ENCODE measurements at regions not wholly inside any gene's neighbourhood (a gene's known extent, or its start where the extent isn't known, plus 50 kb on each side); places are given as distances from the start of the nearest gene placed in this dataset.
"Not testable (repeated sequence)": the region's sequence is repeated elsewhere in the genome, so short reads cannot be mapped to it uniquely, and the experiment has no call there.

DNA sequence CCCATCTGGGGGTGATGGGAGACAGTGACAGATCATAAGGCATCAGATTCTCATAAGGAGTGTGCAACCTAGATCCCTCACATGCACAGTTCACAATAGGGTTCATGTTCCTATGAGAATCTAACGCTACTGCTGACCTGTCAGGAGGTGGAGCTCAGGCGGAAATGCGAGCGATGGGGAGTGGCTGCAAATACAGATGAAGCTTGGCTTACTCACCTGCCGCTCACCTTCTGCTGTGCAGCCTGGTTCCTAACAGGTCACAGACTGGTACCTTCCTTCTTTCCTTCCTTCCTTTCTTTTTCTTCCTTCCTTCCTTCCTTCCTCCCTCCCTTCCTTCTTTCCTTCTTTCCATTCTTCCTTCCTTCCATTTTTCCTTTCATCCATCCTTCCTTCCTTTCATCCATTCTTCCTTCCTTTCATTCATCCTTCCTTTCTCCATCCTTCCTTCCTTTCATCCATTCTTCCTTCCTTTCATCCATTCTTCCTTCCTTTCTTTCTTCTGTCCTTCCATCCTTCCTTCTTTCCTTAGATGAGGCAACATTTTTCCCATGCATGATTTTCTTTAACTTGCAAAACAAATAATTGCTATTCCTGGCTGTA lies 370.0 kb upstream of the AUTS2 start:
- no peak for DNase-seq (ENCODE audit: low spot score)

DNA sequence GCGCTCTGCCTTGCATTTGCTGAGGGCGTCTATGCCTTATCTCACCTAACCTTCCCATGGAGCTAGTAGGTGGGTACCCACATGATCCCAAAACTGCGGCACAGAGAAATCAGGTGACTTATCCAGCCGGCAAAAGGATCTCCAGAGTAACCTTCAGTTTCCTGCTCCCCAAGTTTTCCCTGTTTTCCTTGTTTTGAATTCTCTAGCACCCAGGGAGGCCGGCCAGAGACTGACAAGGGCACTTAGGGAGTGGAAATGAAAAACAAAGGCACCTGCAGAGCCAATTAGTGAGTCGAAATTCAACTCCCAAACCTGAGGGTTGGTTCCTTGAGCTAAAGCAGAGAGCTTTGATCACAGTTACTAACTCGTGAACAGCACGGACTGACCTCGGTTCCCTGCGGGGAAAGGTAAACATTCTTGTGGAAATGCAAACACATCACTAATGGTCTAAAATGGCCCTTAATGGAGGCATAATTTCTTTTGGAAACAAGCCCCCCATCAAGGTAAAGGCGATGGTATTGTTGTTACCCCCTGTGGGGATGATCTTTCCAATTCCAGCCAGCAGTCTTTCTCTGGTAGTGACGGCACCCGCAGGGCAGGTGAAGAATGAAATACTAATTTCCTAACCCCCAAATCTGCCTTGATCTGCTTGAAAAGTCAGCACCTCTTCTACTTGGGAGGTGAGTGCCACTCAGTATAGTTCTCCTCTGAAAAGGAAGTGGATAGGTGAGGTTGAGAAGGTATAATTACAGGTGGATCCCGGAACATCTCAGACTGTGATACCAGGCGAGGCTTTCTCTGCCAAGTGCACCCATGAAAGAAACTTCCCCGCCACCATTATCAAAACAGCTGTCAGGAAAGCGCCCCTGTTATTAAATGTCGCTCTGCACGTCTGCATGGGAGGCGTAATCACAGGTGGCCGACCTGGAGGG lies 365.6 kb upstream of the AUTS2 start:
- DNase-seq (ENCODE audit: low spot score), result no peak

DNA sequence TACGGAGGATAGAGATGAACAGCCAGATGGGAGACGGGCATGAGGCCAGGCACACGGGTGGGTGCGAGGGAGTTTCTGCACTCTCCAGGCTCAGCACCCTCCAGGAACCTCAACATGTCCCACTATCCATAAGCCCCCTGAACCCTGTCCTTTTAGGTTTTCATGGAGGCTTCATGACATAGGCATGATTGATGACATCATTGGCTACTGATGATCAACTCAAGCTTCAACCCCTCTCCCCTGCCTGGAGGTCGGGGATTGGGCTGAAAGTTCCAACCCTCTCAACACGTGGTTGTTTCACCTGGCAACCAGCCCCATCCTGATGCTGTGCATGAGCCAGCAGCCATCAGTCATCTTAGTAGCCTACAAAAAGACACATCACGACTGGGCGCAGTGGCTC lies 360.7 kb upstream of the AUTS2 start:
- no peak for DNase-seq (ENCODE audit: low spot score)

DNA sequence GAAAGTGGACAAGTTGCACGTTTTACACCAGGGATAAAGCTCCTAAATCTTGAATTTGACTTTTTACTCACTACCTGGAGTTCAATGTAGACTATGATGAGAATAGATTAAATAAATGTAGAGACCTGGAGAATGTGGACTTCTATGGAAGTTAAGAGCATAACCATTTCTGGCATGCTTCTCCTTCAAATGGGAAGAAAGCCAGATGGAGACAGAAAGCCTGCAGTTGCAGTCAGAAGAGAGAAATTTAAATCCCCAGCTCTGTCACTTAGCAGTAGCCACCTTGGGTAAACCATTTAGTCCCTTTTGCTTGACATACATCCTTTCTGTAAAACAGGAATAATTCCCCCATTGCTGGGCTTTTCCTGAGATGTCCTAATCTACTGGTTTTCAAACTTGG lies 355.3 kb upstream of the AUTS2 start:
- DNase-seq (ENCODE audit: low spot score), result peak; percentile 25

DNA sequence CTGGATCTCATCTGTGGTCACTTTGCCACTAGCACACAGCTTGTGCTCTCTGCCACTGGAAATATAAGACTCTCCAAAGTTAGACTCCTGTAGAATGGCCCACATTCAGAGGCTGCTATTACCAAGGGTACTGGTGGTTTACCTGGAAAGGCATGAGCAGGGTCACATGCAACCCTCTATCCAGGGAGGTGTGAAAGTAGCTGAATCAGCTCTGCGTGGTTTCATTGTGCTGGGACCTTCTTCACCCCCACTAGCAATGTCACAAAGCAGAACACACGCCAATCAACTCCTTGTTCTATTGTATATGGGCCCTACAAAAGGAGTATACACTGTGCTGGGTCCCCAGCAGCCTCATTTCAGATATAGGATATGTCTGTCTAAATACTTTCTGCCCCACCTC lies 353.6 kb upstream of the AUTS2 start:
- DNase-seq (ENCODE audit: low spot score), result no peak

DNA sequence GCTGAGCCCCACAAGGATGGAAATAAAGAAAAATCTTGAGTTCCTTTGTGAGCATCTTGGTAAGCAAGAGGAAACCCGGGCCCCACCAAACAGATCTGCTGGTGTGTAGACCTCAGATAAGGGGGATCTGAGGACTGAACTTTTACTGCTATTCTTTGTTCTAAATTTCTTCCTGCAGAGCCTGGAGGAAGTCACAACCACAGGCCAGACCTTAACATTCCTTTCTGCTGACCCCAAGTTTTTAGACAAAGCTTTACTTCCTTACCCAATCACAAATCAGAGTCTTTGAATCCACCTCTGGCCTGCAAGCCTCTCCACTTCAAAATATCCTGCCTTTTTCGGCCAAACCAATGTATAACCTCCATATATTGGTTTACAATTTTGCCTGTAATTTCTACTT lies 352.6 kb upstream of the AUTS2 start:
- DNase-seq (ENCODE audit: low spot score), result peak; percentile 50

DNA sequence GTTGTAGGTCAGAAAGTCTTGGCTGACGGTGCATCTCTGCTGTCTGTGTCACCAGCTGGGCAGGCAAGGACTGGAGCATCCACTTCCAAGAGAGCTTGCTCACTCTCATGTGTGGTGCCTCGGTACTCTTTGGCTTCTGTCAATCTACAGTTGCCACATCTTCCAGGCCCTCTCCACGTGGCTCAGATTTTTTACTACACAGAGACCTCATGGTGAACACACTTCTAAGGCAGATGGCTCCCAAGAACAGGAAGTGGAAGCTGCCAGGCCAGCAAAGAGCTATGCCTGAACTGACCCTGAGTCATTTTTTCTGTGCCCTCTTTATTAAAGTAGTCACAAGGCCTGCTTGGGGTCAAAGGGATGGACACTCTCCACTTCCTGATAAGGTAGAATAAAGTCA lies 351.5 kb upstream of the AUTS2 start:
- peak; percentile 18 for DNase-seq (ENCODE audit: low spot score)

DNA sequence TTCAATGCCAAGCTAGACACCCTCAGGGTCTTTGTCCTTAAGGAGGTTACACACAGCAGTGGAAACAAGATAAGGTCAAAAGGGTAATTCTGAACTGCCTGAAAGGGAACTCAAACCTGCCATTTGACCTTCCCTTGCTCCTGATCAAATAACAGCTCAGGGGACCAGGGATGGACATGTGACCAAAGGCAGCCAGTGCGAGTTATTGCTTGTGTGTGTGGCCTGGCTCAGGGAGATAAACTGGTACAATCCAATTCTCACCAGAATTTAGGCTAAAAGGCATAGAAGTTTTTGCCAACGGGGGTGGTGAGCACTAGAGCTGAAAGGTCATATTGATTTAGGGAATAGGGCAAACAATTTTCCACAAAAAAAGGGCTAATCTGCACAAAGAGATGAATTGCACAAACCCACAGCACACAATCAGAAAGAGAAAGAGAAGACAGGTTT lies 349.9 kb upstream of the AUTS2 start:
- DNase-seq (ENCODE audit: low spot score), result not testable (repeated sequence)

DNA sequence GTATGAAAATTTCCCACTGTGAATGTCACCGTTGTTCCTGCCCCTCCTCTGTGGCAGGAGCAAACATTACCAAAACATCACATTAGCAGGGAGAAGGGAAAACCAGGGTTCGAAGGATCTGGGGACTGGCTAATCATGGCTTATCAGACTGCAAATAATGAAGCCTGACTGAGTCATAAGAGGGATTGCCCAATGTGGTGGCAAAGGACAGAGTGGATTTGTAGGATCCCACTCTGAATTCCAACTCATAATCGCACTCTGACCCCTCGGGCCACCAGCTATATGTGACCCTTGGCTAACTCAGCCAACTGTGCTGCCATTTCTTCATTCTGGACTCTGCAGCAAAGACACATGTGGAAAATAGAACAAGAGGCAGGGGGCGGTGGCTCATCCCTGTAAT lies 347.3 kb upstream of the AUTS2 start:
- no peak for DNase-seq (ENCODE audit: low spot score)

DNA sequence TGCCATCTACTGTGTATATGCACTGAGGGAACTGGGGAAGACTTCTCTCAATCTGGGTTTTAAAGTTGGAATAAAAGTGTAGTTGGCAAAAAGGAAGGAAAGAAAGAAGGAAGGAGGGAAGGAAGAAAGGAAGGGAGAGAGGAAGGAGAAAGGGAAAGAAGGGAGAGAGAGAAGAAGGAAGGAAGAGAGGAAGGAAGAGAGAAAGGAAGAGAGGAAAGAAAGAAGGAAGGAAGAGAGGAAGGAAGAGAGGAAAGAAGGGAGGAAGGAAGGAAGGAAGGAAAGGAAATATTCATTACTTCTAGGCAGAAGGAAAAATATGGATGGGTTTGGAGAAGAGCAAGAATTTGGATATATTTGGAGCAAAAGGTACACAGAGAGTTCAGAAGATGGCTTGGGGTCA lies 343.6 kb upstream of the AUTS2 start:
- no peak for DNase-seq (ENCODE audit: low spot score)

DNA sequence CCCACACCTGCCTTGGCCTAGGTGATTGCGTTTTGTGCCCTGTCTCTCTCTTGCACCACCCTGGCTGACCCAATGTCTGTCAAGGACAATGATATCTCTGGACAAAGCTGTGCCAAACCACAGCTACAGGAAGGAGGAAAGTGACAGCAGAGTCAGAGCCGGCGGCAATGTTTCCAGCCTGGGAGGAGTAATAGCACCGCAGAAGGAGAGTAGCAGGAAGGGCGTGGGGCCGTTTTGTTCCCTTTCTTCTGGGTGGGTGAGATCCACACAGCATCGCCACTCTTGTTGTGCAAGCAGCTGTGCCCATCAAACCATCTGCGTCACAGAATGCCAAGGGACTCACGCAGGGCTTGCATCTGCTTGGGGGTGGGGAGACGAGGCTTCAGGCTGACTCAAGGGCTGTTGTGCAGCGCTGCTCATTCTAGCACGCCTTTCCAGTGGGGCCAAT lies 341.6 kb upstream of the AUTS2 start:
- peak; percentile 35 for DNase-seq (ENCODE audit: low spot score)

DNA sequence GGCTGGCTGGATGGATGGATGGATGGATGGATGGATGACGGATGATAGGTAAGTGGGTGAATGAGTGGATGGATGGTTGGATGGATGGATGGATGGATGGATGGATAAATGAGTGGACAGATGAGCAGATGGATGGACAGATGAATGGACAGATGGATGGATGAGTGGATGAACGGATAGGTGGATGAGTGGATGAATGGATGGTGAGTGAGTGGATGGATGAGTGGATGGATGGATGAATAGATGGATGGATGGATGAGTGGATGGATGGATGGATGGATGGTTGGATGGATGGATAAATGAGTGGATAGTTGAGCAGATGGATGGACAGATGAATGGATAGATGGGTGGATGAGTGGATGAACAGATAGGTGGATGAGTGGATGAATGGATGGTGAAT lies 340.7 kb upstream of the AUTS2 start:
- DNase-seq (ENCODE audit: low spot score), result no peak

DNA sequence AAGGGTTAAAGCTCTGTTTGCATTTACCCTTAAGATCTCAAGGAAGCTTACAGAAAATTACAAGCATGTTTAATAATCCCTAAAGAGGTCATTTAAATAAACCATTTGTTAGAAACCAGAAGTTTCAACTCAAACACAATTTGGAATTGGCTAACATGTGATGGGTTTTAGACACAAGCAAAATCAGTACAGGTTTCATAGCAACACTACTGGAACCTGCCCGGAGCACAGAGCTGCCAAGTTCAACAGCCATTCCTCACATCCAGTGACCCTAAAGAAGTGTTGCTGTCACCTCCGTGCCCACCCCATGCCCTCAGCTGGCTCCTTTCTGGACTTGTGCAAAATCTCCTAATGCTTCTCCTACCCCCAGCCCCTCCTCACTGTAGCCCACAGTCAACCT lies 338.8 kb upstream of the AUTS2 start:
- DNase-seq (ENCODE audit: low spot score), result no peak

DNA sequence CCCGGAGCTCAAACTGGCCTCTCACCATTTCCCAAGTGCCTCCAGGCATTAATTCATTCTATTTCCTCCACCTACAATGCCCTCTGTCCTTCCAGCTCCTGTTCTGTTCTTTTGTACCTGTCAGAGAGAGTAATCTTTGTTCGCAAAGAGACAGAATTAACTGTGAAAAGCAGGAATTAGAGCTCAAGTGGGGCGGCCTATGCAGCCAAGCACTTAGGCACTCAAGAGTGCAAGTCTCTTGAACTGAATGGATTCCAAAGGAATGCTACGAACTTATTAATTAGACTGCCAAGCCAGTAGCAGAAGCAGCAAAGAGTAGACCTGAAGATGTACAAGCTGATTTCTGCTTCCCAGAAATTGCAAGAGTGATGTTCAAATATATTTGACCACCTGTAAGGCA lies 338.3 kb upstream of the AUTS2 start:
- DNase-seq (ENCODE audit: low spot score), result no peak

DNA sequence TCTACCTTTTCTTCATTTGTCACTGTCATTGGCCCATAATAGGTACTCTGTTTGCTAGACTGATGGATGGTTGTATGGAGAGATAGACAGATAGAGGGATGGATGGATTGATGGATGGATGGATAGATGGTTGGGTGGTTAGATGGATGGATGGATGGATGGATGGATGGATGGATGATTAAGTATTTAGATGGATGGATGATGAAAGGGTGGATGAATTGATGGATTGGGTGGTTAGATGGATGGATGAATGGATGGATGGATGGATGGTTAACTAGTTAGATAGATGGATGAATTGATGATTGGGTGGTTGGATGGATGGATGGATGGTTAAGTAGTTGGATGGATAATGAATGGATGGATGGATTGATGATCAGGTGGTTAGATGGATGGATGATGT lies 334.7 kb upstream of the AUTS2 start:
- DNase-seq (ENCODE audit: low spot score), result no peak

DNA sequence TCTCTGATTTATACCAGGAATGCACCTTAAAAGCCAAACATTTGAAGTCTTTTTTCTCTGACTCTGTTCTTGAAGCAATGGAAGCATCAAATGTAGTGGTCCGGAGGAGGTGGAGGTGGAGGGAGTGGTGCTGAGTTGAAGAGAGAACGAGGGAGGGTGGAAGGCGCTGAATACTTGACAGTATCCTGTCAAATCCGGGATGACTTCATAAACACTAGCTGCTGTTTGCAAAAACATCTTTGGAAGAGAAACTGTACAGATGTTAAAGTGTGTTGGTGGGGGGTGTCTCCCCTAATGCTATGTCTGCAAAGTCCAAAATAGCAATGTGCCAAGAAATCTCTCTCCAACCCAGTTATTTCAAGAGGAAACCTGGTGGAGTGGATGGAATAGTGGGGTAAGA lies 328.5 kb upstream of the AUTS2 start:
- no peak for DNase-seq (ENCODE audit: low spot score)

DNA sequence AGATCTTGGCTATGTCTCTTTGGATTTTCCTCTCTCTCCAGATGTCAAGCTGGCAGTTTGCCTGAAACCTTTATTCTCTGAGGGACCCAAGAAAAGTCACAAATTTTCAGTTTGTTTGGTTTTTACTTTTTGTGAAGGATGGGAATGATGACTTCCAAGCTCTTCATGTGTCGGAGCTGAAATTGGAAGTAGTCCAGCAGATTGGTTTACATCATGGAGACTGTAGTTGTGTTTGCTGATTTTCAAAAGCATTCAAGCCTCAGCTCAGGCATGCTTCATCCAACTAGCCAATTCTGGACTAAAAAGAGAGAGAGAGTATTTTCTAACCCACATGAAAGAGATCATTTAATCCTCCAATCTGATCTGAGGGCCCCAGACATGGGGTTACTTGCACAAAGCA lies 326.2 kb upstream of the AUTS2 start:
- DNase-seq (ENCODE audit: low spot score), result peak; percentile 30

DNA sequence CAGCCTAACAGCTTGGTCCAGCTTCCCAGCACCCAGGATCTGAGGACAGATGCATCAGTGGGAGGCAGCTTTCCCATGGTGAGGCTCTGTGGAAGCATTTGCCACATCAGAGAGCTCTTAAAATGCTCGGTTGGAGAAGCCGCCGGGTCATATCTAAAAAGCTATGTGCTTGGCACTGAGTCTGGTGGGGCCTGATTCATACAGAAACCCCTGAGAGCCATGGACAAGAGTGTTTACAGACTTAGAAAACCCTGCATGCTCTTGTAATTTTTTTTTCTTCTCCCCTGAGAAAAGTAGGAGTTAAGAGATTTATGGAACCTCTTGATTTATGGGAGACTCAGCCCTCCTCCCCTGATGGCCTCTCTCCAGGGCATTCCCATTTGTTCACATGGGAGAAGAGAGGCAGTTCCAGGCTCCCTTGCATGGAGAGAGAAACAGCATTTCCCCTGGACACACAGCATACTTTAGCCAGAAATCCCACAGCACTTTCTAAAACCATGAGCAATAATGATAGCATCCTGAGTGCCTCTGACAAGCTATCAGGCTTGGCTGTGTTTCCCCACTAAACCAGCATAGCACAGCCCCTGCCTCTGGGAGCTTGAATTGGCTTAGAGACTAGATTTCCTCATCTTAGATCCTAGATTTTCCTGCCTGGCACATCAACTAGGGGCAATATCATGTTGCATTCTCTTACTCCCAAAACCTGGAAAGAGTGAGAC lies 322.1 kb upstream of the AUTS2 start:
- peak; percentile 88 for DNase-seq (ENCODE audit: low spot score)

DNA sequence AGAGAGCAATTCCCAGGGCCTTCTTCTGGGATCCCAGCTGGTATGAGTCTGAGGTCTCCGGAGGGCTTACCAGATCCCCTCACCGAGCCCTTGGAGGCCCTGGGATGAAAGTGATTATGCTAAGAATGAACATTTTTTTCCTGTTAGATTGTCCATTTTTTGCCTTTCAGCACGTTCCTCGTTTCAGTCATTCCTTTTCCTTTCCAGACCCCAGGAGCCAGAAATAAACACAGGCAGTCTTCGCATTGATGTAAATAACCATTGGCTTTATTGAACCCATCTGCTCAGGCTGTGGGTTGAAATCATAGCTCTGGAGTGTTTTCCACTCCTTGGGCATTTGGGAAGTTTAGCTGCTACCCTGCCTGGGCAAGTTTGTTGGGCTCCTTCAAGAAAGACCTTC lies 320.9 kb upstream of the AUTS2 start:
- DNase-seq (ENCODE audit: low spot score), result peak; percentile 58

DNA sequence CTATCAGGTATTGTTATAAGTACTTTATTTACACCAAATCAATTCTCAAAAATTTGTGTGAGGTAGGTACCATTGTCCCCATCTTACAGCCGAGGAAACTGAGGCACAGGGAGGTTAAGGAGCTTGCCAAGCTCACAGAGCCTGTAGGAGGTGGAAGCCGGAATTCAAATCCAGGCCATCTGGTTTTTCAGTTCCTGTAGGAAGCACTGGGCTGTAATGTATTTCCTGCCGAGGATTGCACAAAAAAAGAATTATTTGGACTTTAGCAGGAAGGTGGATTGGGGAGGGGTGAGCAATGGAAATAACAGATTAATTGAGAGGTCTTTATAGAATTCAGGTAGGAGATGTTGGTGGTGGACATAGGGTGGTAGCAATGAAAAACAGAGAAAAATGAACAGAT lies 315.3 kb upstream of the AUTS2 start:
- DNase-seq (ENCODE audit: low spot score), result peak; percentile 15

DNA sequence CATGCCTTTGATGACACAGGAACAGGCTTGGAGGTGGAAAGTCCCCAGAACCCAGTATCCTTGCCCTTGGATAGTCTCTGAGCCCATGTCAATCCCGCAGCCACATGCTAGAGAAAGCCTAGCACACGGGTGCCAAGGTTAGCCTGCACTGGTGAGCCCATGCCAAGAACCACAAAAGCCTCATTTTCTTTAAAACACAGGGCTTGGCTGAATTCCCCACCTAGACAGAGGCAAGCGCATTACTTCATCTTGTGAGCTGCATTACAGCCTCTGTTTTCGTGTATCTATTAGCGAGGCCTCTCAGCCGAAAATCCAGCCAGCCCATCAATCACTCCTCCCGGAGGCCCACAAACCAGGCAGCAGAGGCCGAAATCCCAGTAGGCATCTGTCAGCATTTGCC lies 314.9 kb upstream of the AUTS2 start:
- peak; percentile 62 for DNase-seq (ENCODE audit: low spot score)

DNA sequence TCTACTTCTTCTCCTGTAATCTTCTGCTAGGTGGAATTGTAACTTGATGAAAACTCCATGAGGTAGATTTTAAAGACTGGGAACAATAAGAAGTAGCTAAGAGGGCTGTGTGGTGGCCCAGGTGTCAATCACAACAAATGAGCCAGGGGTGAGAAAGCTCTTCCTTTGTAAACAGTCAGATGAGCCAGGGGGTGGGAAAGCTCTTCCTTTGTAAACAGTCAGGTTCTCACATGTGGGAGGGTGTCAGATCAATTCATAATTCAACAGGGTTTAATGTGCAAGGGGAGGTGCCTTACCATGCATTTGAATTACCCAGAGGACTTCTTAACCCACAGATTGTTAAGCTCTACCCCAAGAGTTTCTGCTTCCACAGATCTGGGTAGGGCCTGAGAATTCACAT lies 312.4 kb upstream of the AUTS2 start:
- DNase-seq (ENCODE audit: low spot score), result no peak

DNA sequence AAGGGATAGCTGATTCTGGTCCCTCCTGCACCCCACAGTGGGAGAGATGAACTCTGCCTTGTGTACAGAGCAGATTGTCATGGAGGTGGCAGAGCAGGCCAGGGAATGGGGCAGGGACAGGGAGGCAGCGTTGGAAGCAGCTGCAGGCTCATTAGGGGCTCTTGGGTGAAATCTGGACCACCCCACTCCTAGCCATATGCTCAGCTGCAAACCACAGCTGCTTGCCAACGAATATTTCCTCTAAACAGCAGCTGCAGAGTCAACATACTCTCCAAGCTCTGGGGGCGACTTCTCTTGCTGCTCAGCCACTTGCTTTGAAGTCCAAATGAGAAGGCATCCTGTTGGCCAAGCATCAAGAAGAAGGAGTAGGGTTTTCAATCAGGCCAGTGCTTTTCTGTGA lies 302.3 kb upstream of the AUTS2 start:
- no peak for DNase-seq (ENCODE audit: low spot score)

Measured in umbilical cord (tissue), 1 donor.